ENCODE measurements at regions not wholly inside any gene's neighbourhood (a gene's known extent, or its start where the extent isn't known, plus 50 kb on each side); places are given as distances from the start of the nearest gene placed in this dataset.

- no peak for TF ChIP-seq RCOR1 (conservative IDR thresholded peaks at IDR 0.05; ENCODE audit: low read depth, low read length)
Observed at GRCh38 chrX:145751943-145752342, 65.7 kb upstream of the SLITRK2 start (continued).

Measured in GM12878 (cell line).